Heart right ventricle (tissue), 16 donors: ENCODE measurements at regions not wholly inside any gene's neighbourhood (a gene's known extent, or its start where the extent isn't known, plus 50 kb on each side); places are given as distances from the start of the nearest gene placed in this dataset.

Experiments used
- ATAC-seq, 8 donors: fragments of 200-7000 bp; cut with Tn5 transposase; one replicate each; pipeline ENCODE4 v1.9.1; 2020; ENCODE audit warnings: mild to moderate bottlenecking in 8 of 8, moderate library complexity in 8 of 8, moderate number of reproducible peaks in 1 of 8
- DNase-seq, 2 donors: peaks; one replicate each; pipeline ENCODE4 v3.0.0-alpha.2; 2020
- H3K27ac ChIP-seq, 10 donors: fragments of 200-600 bp; sonication (generic) in 2 of 10; one replicate each; pipeline versions ENCODE4 v1.5.0 to v1.8.0; 2020 to 2022; ENCODE audit warnings: mild to moderate bottlenecking in 3 of 10
- H3K27me3 ChIP-seq, 7 donors: fragments of 200-600 bp; one replicate each; pipeline ENCODE4 v1.8.0; 2021 to 2022; ENCODE audit warnings: mild to moderate bottlenecking in 2 of 7
- H3K36me3 ChIP-seq, 9 donors: fragments of 200-600 bp; sonication (generic) in 1 of 9; one replicate each; pipeline versions ENCODE4 v1.5.0 to v1.8.0; 2020 to 2022; ENCODE audit warnings: mild to moderate bottlenecking in 2 of 9
- H3K4me1 ChIP-seq, 9 donors: fragments of 200-600 bp; sonication (generic) in 1 of 9; one replicate each; pipeline versions ENCODE4 v1.5.0 to v1.8.0; 2020 to 2022; ENCODE audit warnings: mild to moderate bottlenecking in 4 of 9
- H3K4me3 ChIP-seq, 10 donors: fragments of 200-600 bp; sonication (generic) in 2 of 10; one replicate each; pipeline versions ENCODE4 v1.5.0 to v1.8.0; 2020 to 2022; ENCODE audit warnings: mild to moderate bottlenecking in 7 of 10, moderate library complexity in 2 of 10
- H3K9me3 ChIP-seq, 11 donors: fragments of 200-600 bp in 10 of 11; sonication (generic) in 2 of 11; one replicate each; pipeline versions ENCODE4 v1.5.0 to v1.8.0; 2013 to 2022; ENCODE audit warnings: mild to moderate bottlenecking in 2 of 11, control low read depth in 1 of 11, moderate library complexity in 1 of 11
- WGBS, 2 donors: extraction: QIAGEN DNeasy Blood & Tissue Kit; methylation state at CpG; one replicate each; pipeline ENCODE4 v1.1.7; 2013; ENCODE audit warnings: inconsistent platforms in 1 of 2; 5-methylcytosine and 5-hydroxymethylcytosine counted together
- intact Hi-C, 10 donors: fragments of 100-400 bp; cut with DNase I; formaldehyde crosslinking; loops; one replicate each; pipeline versions ENCODE4 v1.11.1 to v1.14.2; 2022
- TF ChIP-seq, protein P1 (sequence below), 9 donors: fragments of 200-600 bp; sonication (generic) in 2 of 9; IDR thresholded peaks; one replicate each; pipeline versions ENCODE4 v1.5.0 to v1.8.0; 2021 to 2022; ENCODE audit warnings: antibody characterized with exemption in 9 of 9, mild to moderate bottlenecking in 5 of 9, moderate library complexity in 1 of 9
- donor health status: Arrhythmogenic right ventricular cardiomyopathy.
- donor health status: ischemic (EF 13 %, LVEDD 7.1; RV severe dilation, severe dysfunction).
- donor health status: healthy with polysubstance abuse.
- donor health status: DM: no; HTN: yes; CAD: no.
- donor health status: DM: no; HTN: no; CAD: no.
- donor health status: ischemic (EF 25% LVEDD 6.9; RV normal size, moderate dysfunction).
- donor health status: ischemic (EF 25% LVEDD 5.7; RV mildly dilated, moderate dysfunction).
- donor health status: healthy.
- donor health status: DM: yes; HTN: yes; CAD: no.
- donor health status: Ischemic cardiomyopathy.
- donor health status: ischemic (EF 35%, LVEDD 5.7; RV mildly dilated, moderate dysfunction).
- donor health status: nonischemic (EF 11% LVEDD 7.7; RV severe dilation, severe dysfunction).
- donor health status: DM: yes; HTN: yes; CAD: no.
- donor health status: PGD.
- donor health status: ischemic (EF 29% LVEDD 5.4; RV normal size, mild dysfunction).
- donor health status: nonischemic (EF 23%, LVEDD 6.1; RV moderate dilation, normal function).

DNA sequence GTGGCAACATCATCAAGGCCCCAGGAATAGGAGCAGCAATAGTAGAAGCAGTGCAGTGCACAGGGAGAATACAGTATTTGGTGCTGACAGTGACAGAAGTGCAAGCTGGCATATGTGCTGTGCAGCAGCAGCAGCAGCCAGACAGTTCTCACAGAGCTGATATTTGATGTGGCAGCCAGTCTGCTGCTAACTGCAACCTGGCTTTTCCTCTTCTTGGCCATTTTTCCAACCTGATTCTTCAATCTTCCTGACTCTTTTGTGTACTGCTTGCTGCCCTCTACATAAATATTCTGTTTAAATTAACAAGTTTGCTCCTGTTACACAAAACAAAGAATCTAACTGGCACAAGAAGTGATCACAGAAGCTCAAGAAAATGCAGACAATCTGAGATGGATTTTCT is 102.0 kb downstream of the CASP12 start:
- no peak for ATAC-seq
- Histone ChIP-seq H3K4me1 (peaks cover 0 to 18% (median 0%) of the 10 kb centered on the region in 9 donors), H3K4me3 (no peak overlapping the region), H3K36me3 (no peaks in the 10 kb centered on the region), H3K9me3 (peaks cover 0 to 9% (median 0%) of the 10 kb centered on the region in 11 donors), H3K27me3 (no peaks in the 10 kb centered on the region), H3K27ac (no peak overlapping the region)
- intact Hi-C loops = no loop called here
- TF ChIP-seq, protein P1, sequence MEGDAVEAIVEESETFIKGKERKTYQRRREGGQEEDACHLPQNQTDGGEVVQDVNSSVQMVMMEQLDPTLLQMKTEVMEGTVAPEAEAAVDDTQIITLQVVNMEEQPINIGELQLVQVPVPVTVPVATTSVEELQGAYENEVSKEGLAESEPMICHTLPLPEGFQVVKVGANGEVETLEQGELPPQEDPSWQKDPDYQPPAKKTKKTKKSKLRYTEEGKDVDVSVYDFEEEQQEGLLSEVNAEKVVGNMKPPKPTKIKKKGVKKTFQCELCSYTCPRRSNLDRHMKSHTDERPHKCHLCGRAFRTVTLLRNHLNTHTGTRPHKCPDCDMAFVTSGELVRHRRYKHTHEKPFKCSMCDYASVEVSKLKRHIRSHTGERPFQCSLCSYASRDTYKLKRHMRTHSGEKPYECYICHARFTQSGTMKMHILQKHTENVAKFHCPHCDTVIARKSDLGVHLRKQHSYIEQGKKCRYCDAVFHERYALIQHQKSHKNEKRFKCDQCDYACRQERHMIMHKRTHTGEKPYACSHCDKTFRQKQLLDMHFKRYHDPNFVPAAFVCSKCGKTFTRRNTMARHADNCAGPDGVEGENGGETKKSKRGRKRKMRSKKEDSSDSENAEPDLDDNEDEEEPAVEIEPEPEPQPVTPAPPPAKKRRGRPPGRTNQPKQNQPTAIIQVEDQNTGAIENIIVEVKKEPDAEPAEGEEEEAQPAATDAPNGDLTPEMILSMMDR (IDR thresholded peaks at IDR 0.05) = no peak
- no peak for DNase-seq

DNA sequence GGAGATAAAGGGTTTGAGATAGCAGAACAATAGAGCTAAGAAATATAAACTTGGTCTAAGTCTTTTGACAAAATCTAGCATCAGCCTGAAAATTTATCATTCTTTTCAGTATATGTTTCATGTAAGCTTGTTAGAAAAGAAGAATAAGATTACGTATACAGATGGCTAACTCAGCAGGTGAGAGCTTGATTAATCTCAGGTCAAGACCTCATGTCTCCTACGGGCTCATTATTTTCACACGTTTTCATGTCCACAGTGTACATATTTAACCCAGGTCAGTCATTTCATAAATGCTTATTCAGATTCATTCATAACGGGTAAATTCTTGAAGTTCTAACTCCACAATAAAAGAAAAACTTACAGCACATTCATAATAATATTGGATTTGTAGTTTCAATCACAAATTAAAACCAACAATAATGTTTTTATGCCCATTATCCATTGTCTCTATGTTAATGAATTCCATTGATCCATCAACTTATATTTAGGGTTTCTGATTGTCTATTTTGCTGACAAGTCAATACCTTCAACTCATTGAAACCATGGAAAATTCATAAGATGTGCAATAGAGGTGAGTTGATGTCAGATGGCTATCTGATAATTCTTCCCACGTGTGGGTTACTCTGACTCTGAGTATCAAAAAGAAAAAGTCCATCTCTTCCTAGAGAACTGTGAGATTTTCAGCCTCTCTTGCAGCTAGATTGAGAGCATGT is 102.6 kb downstream of the CASP12 start:
- WGBS, 2 donors = 94% methylated on average over 5 of the region's 5 CpGs
- H3K27ac ChIP-seq = no peak overlapping the region
- TF ChIP-seq, protein P1 (IDR thresholded peaks at IDR 0.05) = no peak
- intact Hi-C loops = no loop called here
- H3K4me3 ChIP-seq = no peak overlapping the region
- H3K27me3 ChIP-seq = no peaks in the 10 kb centered on the region
- H3K9me3 ChIP-seq = peaks cover 0 to 9% (median 0%) of the 10 kb centered on the region in 11 donors
- no peaks in the 10 kb centered on the region for H3K36me3 ChIP-seq
- peaks cover 0 to 18% (median 0%) of the 10 kb centered on the region in 9 donors for H3K4me1 ChIP-seq
- no peak for ATAC-seq
- DNase-seq = no peak

DNA sequence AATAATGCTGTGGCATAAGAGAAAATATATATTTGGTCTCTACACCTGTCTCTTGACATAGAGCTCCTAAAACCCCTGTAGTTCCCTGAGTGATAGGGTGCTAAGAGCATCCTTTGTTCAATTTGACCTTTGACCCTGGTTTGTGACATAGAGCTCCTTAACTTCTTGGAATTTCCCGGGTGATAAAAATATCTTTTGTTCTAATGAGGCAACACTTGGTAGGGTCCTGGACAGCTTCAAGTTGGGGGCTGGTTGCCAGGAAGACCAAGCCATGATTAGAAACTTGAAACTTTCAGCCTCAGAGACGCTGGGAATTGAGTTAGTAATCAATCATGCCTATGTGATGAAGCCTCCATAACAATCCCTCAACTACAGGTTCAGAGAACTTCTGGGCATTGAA is 105.4 kb downstream of the CASP12 start:
- TF ChIP-seq, protein P1 (IDR thresholded peaks at IDR 0.05) = no peak
- intact Hi-C loops = no loop called here
- no peak for ATAC-seq
- H3K36me3 ChIP-seq = no peaks in the 10 kb centered on the region
- DNase-seq = no peak
- no peaks in the 10 kb centered on the region for H3K27me3 ChIP-seq
- peaks cover 0 to 9% (median 0%) of the 10 kb centered on the region in 11 donors for H3K9me3 ChIP-seq
- H3K4me1 ChIP-seq = peaks cover 0 to 1% (median 0%) of the 10 kb centered on the region in 9 donors
- WGBS, 2 donors = 47% methylated on average over 2 of the region's 2 CpGs
- H3K27ac ChIP-seq = no peak overlapping the region
- H3K4me3 ChIP-seq = no peak overlapping the region

DNA sequence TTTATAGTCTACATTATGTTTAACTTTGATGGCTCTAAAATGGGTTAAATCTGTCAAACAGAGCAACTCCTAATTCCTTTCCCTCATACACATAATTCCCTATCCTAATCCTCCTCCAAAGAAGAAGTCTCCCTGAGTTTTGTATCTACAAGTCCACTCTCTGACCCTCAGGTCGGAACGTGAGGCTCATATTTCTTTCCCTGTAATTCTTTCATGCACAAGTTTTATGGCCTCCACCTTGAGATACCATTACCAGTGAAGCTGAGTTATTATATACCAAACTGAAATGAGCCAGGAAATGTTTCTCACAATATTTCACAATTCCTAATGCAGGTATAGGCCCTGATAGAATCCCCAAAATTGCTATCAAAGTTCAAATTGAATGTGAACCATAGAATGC is 106.4 kb downstream of the CASP12 start:
- intact Hi-C loops = no loop called here
- no peaks in the 10 kb centered on the region for H3K4me1 ChIP-seq
- H3K27ac ChIP-seq = no peak overlapping the region
- H3K9me3 ChIP-seq = peaks cover 0 to 9% (median 0%) of the 10 kb centered on the region in 11 donors
- no peaks in the 10 kb centered on the region for H3K27me3 ChIP-seq
- 87 to 91% methylated on average over 2 of the region's 2 CpGs for WGBS, 2 donors
- DNase-seq (no peak), ATAC-seq (no peak)
- H3K36me3 ChIP-seq = no peaks in the 10 kb centered on the region
- no peak overlapping the region for H3K4me3 ChIP-seq
- TF ChIP-seq, protein P1 (IDR thresholded peaks at IDR 0.05) = no peak
